Dermis blood vessel endothelial cell (primary cell): ENCODE measurements at regions not wholly inside any gene's neighbourhood (a gene's known extent, or its start where the extent isn't known, plus 50 kb on each side); places are given as distances from the start of the nearest gene placed in this dataset.
"Not testable (repeated sequence)": the region's sequence is repeated elsewhere in the genome, so short reads cannot be mapped to it uniquely, and the experiment has no call there.

ENCODE experiments used
- DNase-seq: peaks from one replicate; pipeline ENCODE4 v3.0.0; 2010

DNA sequence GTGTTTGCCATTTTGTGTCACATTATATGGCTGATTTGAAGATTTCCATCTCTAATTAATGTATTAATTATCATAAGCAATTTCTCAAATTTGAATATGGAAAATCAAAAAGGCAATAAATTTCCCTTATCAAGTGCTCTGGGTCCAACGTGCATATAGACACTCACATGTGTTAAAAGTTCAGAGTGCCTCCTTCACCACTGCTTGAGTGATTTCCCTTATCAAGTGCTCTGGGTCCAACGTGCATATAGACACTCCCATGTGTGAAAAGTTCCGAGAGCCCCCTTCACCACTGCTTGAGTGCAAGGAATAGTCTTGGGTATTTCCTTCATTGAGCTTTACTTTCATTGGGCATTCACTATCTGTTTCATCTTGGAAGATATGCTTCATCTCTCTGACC, 421.0 kb upstream of the ZNF717 start:
- DNase-seq, result no peak

DNA sequence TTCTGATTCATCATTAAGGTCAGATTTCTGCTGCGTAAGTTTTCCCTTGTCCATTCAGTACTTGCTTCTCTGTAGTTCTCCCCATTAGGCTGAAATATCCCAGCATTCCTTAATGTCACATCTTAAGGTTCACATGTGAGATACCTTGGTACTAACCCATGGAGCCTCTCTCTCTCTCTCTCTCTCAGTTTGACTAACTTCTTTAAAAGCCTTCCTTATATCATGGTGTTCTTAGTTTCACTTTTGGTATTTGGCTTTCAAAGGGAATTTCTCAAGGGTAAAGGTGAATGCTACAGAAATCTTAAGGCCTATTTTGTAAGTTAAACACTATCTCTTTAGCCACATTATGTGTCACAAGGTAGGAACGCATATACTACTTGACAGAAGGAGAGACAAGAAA, 427.3 kb upstream of the ZNF717 start:
- no peak for DNase-seq

DNA sequence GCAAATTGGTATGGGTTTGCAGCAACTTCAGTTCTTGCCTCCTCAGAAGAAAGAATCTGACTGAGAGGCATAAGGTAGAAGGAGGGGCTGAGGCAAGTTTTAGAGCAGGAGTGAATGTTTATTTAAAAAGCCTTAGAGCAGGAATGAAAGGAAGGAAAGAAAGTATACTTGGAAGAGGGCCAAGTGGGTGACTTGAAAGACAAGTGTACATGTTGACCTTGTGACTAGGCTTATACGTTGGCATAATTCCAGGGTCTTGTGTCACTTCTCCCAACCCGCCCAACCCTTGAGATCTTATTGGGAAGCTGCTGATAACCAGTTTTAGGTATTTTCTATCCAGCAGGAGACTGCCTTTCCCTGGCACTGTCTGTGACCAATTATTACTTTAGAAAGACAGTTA, 436.9 kb upstream of the ZNF717 start:
- DNase-seq, result no peak

DNA sequence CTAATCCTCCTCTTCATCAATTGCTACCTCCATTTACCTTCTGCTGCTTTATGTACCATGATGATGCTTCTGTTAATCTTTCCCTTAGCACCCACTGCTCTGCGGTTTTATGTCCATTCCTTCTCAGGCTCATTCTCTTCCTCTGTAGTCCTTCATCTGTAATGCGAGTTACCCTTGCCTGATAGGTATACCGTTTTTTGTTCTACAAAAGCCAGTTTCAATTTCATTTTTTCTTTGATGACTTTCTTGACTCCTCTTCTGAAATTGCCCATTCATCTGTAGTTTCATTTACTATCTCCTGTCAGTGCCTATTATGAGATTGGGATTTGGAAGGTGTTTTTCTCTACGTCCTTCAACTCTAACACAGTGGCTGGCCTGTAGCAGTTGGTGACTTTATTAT, 445.9 kb upstream of the ZNF717 start:
- DNase-seq, result no peak

DNA sequence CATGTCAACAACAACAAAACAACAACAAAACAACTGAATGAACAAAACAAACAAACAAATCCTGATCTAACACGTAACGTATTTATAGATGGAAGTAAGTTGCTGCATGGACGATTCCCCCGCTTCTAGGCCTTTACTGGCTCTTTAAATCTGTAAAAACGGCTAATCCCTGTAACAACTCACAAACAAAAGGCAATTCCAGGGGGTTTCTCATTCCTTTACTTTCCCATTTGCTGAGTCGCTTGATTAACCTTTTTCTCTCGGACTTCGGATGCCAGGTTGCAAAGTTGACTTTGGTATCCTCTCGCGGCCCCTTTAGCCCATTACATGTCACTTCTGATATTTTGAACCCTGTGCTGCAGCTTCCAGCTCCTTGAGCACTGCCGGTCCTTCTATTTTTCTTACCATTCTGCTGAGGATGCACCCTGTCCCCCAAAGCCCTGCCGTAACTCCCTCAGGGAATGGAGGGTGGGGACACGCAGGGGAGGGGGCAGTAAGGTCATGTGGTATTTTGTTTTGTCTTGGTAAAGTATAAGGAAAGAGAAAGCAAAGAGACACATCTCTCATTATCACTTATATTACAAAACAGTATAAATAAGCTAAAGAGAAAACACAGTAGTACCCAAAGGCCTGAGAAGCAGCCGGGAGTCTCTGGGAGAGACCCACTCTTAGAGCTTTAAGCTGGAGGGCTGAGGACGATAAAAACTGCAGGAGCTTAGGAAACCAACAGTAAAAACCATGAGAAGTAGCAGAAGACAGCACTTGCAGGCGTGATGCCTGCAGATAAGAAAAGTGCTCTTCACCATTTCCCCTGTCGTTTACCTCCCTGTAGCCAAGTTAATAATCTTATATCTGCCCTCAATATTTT, 457.8 kb upstream of the ZNF717 start:
- no peak for DNase-seq

DNA sequence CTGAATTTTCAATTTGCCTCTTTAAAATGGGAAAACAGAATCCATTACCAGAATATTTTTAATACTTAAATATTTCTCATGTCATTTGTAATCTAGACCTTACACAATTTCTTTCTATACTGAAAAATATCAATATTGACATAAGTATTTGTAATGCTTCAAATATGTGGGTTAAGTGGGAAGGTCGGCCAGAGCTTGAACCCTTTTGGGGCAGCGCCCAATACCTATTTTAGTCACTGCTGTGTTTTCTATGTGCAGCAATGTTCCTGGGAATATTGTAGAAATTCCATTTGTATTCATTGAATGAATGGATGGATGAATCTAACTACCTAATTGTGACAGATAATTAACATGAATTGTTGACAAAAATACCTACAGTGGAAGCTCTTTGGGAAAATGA, 459.7 kb upstream of the ZNF717 start:
- DNase-seq, result no peak

DNA sequence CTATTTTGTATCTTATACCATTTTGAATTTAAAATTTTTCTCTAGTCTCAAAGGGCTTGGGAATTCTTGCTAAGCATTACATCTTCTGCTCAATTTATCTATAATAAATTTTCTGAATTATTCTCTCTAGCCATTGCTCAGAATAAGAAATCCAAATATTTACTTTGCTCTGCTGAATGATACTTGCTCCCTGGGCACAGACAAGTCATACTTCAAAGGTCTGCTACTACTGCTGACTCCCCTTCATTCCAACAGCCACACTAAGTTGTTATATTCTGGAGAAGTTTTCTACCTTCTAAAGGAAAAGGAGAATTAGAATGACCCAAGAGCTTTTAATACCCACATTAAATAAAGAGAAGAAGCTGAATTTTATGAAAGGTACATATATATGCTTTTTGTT, 460.3 kb upstream of the ZNF717 start:
- no peak for DNase-seq

DNA sequence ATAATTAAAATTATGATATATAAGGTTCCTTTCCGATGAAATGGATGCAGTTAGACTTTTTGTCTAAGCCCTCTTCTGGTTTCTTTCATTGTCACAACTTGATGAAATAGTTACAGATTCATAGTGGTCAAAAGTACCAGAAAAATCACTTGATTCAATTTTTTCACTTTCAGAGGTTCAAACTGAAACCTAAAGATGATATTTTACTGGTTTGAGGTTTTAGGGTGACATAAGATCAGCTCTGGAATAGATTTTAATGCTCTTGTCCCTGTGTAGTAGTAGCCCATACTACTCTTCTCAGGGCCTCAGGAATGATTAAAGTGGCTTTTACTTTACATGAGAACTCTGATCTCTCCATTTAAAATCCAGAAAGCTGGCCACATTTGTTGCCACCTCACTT, 479.1 kb upstream of the ZNF717 start:
- DNase-seq, result no peak

DNA sequence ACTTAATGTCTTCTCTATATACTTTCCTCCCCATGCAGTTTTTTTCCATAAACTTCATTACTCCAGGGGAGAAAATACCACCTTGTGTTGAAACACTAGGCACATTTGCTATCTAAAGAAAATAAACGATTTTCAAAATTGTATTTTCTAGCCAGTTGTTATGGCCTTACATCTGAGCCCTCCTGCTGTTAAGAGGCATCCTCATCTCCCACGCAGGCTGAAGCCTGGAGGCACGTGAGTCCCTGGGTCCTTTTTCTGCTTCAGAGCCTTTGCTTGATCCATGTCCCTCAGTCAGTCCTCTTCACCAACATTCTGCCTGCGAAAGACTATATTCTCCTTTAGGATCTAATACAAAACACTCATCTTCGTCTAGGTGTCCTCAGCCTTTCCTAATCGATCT, 479.6 kb upstream of the ZNF717 start:
- no peak for DNase-seq

DNA sequence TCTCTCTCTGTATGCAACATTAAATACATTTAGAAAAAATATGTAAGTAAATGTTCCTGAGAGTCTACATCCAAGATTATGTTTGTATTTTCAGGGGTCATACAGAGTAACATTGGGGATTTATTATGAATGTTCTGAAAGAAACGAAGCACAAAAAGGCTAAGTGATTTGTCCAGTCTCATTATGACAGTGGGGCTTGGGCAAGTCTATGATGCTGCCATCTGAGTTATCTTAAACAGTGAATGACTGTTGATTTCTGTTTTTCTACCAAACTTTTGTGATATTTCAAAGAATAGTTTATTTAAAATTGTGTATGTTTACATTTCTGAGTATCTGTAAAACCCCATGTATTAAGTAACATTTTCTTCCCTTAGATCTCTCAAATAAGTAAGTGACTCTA, 481.2 kb upstream of the ZNF717 start:
- no peak for DNase-seq

DNA sequence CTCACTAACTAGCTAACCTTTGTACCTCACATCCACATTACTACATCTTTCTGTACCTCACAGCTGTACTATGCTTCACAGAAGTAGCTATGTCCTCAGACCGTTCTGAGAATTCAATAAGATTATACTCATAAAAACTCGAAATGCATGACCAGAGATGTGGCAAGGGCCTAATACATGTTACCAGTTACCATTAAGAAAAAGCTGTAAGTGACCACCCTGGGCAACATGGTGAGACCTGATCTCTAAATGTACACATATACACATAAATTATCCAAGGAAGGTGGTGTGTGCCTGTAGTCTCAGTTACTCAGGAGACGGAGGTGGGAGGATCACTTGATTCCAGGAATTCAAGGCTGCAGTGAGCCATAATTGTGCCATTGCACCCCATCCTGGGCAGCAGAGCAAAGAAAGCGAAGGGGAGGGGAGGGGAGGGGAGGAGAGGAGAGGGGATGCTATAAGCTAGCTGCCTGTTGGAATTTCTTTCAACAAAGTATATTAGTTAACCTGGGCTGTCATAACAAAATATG, 482.6 kb upstream of the ZNF717 start:
- DNase-seq, result no peak

DNA sequence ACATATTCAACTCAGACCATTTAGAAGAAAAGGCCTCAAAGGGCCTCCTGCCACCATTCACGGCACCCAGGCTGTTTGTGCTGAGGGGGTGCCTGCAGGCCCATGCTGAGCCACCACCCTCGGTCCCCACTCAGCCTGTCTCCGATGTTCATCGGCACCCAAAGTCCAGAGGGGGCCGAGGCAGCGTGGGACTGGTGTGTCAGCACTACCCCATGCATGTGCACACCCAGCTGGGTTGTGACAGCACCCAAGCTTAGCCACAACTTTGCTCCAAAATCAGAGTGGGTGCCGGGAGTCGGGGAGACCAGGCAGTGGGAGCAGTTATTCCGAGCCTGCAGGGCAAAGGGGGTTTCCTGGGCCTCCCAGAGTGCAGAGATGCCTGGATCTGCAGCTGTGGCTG, 508.5 kb upstream of the ZNF717 start:
- DNase-seq, result no peak

DNA sequence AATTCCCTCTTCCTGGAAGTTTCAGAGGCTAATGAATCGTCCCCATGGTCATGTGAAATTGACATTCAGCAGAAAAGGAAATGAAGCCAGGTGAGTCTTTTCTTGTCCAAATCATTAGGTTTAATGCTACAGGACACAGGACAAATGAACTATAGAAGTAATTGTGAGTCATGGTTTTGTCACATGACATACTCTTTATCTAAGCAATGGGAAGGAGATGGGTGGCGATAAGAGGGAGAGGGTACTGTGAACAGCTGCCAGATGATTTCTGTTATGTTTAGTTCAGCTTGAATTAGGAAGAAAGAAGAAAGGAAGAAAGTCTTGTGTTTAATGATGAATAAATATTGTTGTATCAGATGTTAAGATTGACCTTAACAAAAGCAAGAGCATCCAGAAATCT, 515.4 kb upstream of the ZNF717 start:
- no peak for DNase-seq

DNA sequence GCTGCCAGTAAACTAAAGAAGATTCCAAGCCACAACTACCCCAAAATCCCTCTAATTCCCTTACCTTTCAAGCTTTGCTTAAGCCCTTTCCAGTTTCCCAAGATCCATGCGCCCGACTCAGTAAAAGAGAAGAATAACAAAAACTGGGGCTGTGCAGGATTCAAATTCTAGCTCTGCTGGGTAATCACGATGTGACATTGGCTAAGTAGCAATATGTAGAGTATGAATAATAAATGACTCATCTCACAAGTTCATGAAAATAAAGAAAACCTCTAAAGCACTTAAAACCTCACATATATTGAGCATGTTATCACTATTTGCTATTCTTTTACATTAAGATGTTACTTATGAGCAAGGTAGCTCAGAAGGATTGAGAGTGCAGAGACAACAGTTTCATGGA, 522.2 kb upstream of the ZNF717 start:
- DNase-seq, result no peak

DNA sequence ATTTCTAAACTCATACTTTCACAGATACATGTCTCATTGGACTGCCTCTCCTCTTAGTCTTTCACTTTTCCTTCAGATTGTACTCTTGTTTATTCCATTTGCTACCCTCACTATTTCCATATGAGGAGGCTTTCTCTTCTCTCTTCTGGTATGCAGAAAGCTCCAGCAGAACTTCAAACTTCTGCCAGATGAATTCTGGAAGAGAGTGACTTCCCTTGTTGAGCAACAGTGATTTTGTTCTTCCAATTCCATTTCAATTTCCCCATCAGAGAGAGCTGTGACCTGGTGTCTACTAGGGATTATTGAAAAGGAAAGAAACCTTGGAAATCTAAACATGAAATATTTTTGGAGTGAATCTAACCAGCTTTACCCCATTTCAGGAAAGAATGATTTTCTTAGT, 523.2 kb upstream of the ZNF717 start:
- no peak for DNase-seq

DNA sequence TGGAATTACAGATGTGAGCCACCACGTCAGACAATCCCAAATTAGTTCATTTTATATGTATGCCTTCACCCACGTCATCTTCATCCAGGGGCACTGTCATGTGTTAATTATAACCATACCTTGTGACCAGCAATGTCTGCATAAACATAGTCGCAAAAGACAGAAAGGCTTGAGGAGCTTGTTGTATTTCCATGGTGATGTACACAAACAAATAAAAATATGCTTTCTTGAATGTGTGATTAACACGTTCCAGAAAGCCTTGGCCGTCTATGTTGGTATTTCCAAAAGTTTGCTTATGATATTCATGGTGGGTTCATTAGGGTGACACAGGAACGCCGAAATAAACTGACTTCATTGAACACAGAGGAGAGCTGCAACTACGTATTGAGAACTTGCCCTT, 524.7 kb upstream of the ZNF717 start:
- DNase-seq, result no peak

DNA sequence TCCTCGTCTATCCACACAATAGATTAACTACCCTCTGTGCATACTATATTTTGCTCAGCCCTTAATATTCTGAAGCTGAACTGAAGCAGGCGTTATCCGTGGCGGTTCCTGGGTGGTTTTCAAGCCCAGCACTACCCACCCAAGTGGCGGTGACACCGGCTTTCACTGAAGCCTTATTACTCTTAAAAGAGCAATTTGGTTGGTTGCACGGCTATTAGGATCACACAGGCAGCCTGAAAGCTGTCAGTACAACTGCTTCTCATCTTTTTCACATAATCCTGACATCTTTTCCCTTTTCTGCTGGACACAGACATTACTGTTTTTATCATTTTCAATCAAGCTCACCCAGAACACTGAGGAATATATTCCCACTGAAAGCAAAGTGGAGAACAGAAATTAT, 525.3 kb upstream of the ZNF717 start:
- no peak for DNase-seq

DNA sequence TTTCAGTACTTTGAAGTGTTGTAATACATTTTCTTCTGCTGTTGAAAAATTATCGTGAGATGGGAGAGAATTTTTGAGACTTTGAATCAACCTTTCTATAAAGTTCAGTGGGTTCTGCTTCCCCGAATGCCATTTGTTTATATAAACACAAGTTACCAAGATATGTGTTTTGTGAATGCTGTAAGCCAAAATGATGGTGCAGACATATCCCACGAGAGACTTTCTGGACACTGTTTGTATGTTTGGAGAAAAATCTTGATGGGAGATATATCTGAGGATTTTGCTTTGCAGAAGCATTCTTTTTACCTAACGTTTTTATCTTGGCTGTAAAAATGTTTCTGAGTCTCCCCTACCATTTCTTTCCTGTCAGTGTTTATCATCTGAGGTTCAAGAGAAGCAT, 526.6 kb upstream of the ZNF717 start:
- DNase-seq, result no peak

DNA sequence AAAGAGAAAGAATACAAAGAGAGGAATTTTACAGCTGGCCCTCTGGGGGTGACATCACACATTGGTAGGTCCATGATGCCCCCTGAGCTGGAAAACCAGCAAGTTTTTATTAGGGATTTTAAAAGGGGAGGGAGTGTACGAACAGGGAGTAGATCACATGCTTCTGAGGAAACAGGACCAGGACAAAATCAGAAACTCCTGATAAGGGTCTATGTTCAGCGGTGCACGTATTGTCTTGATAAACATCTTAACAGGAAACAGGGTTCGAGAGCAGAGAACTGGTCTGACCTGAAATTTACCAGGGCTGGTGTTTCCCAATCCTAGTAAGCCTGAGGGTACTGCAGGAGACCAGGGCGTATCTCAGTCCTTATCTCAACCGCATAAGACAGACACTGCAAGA, 530.6 kb upstream of the ZNF717 start:
- DNase-seq, result not testable (repeated sequence)

DNA sequence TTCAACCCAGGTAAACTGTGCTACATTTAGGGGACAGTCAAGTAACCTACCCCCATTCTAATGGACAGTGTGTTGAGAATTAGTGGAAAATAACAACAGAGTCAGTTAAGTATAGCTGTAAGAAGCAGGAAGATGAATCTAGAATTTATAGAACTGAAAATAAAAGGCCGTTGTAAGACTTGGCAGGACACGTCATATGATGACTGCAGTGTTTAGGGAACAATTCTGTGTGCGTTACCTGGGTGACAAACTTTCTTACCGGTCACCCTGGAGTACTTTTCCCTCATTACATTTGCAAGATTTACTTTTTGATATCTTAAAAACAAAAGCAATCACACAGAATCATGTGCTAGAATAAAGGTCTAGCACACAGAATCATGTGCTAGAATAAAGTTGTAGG, 536.3 kb upstream of the ZNF717 start:
- no peak for DNase-seq

DNA sequence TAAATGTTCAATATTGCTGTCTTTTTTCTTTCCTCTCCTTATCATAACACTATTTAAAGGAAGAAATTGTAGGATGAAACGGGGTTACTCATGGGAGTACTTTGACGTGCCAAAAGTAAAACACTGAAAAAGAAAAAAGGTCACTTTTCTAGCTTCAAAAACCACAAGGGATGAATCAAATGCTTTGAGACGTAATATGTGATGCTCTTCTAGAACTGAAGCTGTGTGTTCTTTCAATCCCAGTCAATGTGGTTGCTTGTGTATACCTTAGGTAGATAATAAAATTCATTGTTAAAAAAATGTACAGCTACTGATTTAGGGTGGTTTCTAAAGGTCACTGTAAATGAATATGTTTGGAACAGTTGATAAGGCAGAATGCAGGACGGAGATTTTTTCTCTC, 538.8 kb upstream of the ZNF717 start:
- DNase-seq, result no peak

DNA sequence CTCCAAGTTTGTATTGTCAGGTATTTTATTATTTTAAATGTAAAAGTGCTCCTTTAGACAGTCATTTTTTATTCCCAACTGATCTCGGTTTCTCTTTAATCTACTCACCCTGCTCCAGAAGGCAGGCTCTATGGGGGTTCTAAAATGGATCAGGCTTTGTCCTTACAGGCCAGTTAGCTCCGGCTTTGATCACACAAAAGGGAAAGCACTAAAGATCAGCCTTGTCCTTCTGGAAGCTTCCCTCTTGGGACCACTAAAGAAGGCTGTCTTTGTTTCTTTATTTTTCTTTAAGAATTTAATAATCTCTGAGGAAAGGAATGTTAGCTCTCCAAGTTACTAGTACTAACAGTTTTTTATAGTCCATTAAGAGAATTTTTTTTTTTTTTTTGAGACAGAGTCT, 560.5 kb upstream of the ZNF717 start:
- no peak for DNase-seq

DNA sequence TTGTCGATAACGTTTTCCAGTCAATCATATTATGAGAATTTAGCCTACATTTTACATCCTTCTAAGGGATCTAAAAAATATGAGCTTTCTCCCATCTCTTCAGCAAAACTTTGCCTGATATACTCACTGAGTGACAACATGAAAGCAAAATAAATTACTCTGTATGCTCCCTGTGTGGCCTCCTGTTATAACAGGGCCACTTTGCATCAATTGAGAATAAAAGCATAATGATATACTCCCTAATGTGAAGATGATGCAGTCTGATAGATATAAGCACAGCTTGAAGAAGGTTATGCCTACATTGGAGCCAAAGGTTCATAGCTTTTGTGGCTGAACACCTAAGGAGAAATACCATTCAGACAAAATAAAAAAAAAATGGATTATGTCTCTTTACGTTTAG, 561.3 kb upstream of the ZNF717 start:
- no peak for DNase-seq

DNA sequence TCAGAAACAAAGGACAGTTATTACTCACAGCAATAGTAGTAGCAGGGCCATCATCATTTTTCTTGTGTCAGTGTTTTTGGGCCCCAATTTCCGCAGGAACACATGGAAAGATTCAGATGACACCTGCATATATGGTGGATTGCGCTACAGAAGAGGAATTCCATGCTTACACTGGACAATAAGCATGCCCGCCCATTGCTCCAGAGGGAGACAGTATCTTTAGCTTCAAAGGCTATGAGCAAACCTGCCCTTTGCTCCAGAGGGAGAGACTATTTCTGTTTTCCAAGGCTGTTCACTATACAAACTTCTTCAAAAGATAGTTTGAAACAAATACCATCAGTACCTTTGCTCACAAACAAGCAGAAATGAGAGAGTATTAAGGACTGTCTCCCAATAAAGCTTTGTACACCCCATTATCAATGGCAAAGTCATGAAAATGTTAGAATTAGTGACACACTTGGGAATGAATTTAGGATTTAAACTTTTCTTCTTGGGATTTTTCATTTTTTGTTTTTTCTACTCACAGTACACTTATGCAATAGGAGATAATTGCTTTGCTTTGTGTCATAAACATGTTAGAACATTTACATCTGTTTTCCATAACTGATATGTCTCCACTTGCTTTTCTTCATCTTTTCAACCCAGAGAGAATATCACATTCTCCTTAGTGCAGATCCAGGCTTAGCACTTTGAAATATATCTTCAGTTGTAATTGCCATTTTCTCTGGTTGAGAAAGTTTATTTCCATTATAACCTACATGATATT, 564.5 kb upstream of the ZNF717 start:
- no peak for DNase-seq
